HCT116 (cell line): ENCODE measurements at regions not wholly inside any gene's neighbourhood (a gene's known extent, or its start where the extent isn't known, plus 50 kb on each side); places are given as distances from the start of the nearest gene placed in this dataset.

ENCODE experiments used
- ELF1 ChIP-seq: IDR thresholded peaks from 2 replicates; pipeline ENCODE4 v1.6.1; 2012; ENCODE audit warnings: low read depth, borderline replicate concordance
- EZH2 ChIP-seq: fragments of 200-600 bp; sonication (generic); IDR thresholded peaks from 2 replicates; pipeline ENCODE4 v1.6.1; 2017; ENCODE audit warnings: antibody characterized with exemption, mixed run types
- EZH2phosphoT487 ChIP-seq: fragments of 200-600 bp; IDR thresholded peaks from 2 replicates; pipeline ENCODE4 v1.6.1; 2018; ENCODE audit warnings: antibody characterized with exemption, borderline replicate concordance
- POLR2A ChIP-seq: IDR thresholded peaks from 2 replicates; pipeline ENCODE4 v1.7.0; 2011; ENCODE audit warnings: borderline replicate concordance; ENCODE audit not compliant: insufficient read depth, insufficient read length; ENCODE audit errors: extremely low read depth
- POLR2AphosphoS5 ChIP-seq: IDR thresholded peaks from 2 replicates; pipeline ENCODE4 v1.6.1; 2011; ENCODE audit warnings: mild to moderate bottlenecking, low read depth, low read length, moderate library complexity
- SP1 ChIP-seq: IDR thresholded peaks from 2 replicates; pipeline ENCODE4 v1.6.1; 2012; ENCODE audit warnings: low read depth
- SRF ChIP-seq: IDR thresholded peaks from 2 replicates; pipeline ENCODE4 v1.6.1; 2012; ENCODE audit warnings: low read depth
- TCF7L2 ChIP-seq: IDR thresholded peaks from 2 replicates; pipeline ENCODE4 v1.7.0; 2011; ENCODE audit warnings: borderline replicate concordance, inconsistent platforms; ENCODE audit not compliant: insufficient read depth, insufficient read length; ENCODE audit errors: extremely low read depth
- YY1 ChIP-seq: IDR thresholded peaks from 2 replicates; pipeline ENCODE4 v1.6.1; 2011; ENCODE audit warnings: low read length, low read depth, moderate library complexity, mild to moderate bottlenecking; ENCODE audit not compliant: insufficient replicate concordance; ENCODE audit errors: extremely low read depth
- TF ChIP-seq, protein P1 (sequence below), 3 experiments: fragments of 200-600 bp in 1 of 3; sonication (generic) in 1 of 3; IDR thresholded peaks in 2 of 3; conservative IDR thresholded peaks in 1 of 3; 2 replicates each; pipeline ENCODE4 v1.5.1; 2012 to 2017; ENCODE audit warnings: low read depth in 2 of 3, low read length in 2 of 3, antibody characterized with exemption in 1 of 3, borderline replicate concordance in 1 of 3, control low read depth in 1 of 3, mild to moderate bottlenecking in 1 of 3, mixed read lengths in 1 of 3, mixed run types in 1 of 3, moderate library complexity in 1 of 3; ENCODE audit not compliant: insufficient read depth in 1 of 3

- TF ChIP-seq POLR2A (no peak), YY1 (no peak), ELF1 (no peak), SRF (no peak), EZH2phosphoT487 (no peak), TCF7L2 (no peak), EZH2 (no peak), SP1 (no peak), POLR2AphosphoS5 (no peak)
- TF ChIP-seq, protein P1, sequence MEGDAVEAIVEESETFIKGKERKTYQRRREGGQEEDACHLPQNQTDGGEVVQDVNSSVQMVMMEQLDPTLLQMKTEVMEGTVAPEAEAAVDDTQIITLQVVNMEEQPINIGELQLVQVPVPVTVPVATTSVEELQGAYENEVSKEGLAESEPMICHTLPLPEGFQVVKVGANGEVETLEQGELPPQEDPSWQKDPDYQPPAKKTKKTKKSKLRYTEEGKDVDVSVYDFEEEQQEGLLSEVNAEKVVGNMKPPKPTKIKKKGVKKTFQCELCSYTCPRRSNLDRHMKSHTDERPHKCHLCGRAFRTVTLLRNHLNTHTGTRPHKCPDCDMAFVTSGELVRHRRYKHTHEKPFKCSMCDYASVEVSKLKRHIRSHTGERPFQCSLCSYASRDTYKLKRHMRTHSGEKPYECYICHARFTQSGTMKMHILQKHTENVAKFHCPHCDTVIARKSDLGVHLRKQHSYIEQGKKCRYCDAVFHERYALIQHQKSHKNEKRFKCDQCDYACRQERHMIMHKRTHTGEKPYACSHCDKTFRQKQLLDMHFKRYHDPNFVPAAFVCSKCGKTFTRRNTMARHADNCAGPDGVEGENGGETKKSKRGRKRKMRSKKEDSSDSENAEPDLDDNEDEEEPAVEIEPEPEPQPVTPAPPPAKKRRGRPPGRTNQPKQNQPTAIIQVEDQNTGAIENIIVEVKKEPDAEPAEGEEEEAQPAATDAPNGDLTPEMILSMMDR (IDR thresholded peaks at IDR 0.05 in 2 of 3, conservative IDR thresholded peaks at IDR 0.05 in 1 of 3; ENCODE audit: borderline replicate concordance in 1 of 3, insufficient read depth in 1 of 3, low read depth in 2 of 3, low read length in 2 of 3), result no peak
Measured at GRCh38 chr3:147934451-147935180, 525.5 kb downstream of the ZIC1 start.
